HG03442 (cell line): ENCODE measurements at regions not wholly inside any gene's neighbourhood (a gene's known extent, or its start where the extent isn't known, plus 50 kb on each side); places are given as distances from the start of the nearest gene placed in this dataset.

Source experiments
- ATAC-seq: cut with Tn5 transposase; IDR thresholded peaks from one replicate; pipeline ENCODE4 v1.9.1; 2021; ENCODE audit warnings: mild to moderate bottlenecking, moderate library complexity; ENCODE audit not compliant: unreplicated experiment

GRCh38 chr6:153790876-153791473, 248.1 kb upstream of the OPRM1 start:
- no peak for ATAC-seq

- no peak for ATAC-seq
Measured at GRCh38 chr6:153790048-153790447, 249.0 kb upstream of the OPRM1 start.

- no peak for ATAC-seq
Measured at GRCh38 chr6:153787341-153787606, 251.8 kb upstream of the OPRM1 start.

GRCh38 chr6:153781306-153781705, 257.7 kb upstream of the OPRM1 start:
- no peak for ATAC-seq

GRCh38 chr6:153780011-153780410, 259.0 kb upstream of the OPRM1 start:
- ATAC-seq, result no peak

- no peak for ATAC-seq
Measured at GRCh38 chr6:153778216-153778615, 260.8 kb upstream of the OPRM1 start.

- ATAC-seq, result no peak
Measured at GRCh38 chr6:153771577-153771976, 267.5 kb upstream of the OPRM1 start.

GRCh38 chr6:153767127-153767526, 271.9 kb upstream of the OPRM1 start:
- ATAC-seq, result no peak

GRCh38 chr6:153758516-153758915, 280.5 kb upstream of the OPRM1 start:
- ATAC-seq, result no peak

- no peak for ATAC-seq
Measured at GRCh38 chr6:153735761-153736160, 303.3 kb upstream of the OPRM1 start.

GRCh38 chr6:153729189-153729588, 309.9 kb upstream of the OPRM1 start:
- ATAC-seq, result no peak

- no peak for ATAC-seq
Measured at GRCh38 chr6:153727885-153728284, 311.2 kb upstream of the OPRM1 start.

GRCh38 chr6:153725456-153725855, 313.6 kb upstream of the OPRM1 start:
- no peak for ATAC-seq

- no peak for ATAC-seq
Measured at GRCh38 chr6:153720732-153721131, 318.3 kb upstream of the OPRM1 start.

GRCh38 chr6:153705429-153705828, 333.6 kb upstream of the OPRM1 start:
- ATAC-seq, result no peak

GRCh38 chr6:153702671-153703070, 336.4 kb upstream of the OPRM1 start:
- ATAC-seq, result no peak

GRCh38 chr6:153698637-153699036, 340.4 kb upstream of the OPRM1 start:
- ATAC-seq, result no peak

GRCh38 chr6:153698001-153698400, 341.0 kb upstream of the OPRM1 start:
- no peak for ATAC-seq

GRCh38 chr6:153677522-153677921, 361.5 kb upstream of the OPRM1 start:
- no peak for ATAC-seq

- ATAC-seq, result no peak
Measured at GRCh38 chr6:153673750-153674149, 365.3 kb upstream of the OPRM1 start.

GRCh38 chr6:153673225-153673624, 365.8 kb upstream of the OPRM1 start:
- no peak for ATAC-seq

- no peak for ATAC-seq
Measured at GRCh38 chr6:153670403-153671026, 368.5 kb upstream of the OPRM1 start.

- ATAC-seq, result no peak
Measured at GRCh38 chr6:153668758-153669157, 370.3 kb upstream of the OPRM1 start.
